Uterus (tissue), 2 donors: ENCODE measurements at regions not wholly inside any gene's neighbourhood (a gene's known extent, or its start where the extent isn't known, plus 50 kb on each side); places are given as distances from the start of the nearest gene placed in this dataset.

ENCODE experiments used
- CTCF ChIP-seq, 4 experiments: fragments of 200-600 bp in 2 of 4; fragments of 450-650 bp in 2 of 4; sonication (generic) in 2 of 4; IDR thresholded peaks; one replicate each; pipeline ENCODE4 v1.5.1; 2016 to 2019; ENCODE audit warnings: antibody characterized with exemption in 4 of 4, mild to moderate bottlenecking in 2 of 4, moderate library complexity in 1 of 4
- POLR2A ChIP-seq, 2 donors: fragments of 450-650 bp; IDR thresholded peaks; one replicate each; pipeline ENCODE4 v1.6.1; 2016; ENCODE audit warnings: antibody characterized with exemption in 2 of 2, mild to moderate bottlenecking in 1 of 2, moderate library complexity in 1 of 2

GRCh38 chr12:75646329-75647210 lies 135.2 kb upstream of the KRR1 start:
- TF ChIP-seq CTCF (IDR thresholded peaks at IDR 0.05) (no peak), POLR2A (IDR thresholded peaks at IDR 0.05) (no peak)
